IMR-90 (cell line): ENCODE measurements at regions not wholly inside any gene's neighbourhood (a gene's known extent, or its start where the extent isn't known, plus 50 kb on each side); places are given as distances from the start of the nearest gene placed in this dataset.

Experiments used
- ATAC-seq: fragments of 200-7000 bp; cut with Tn5 transposase; 2 replicates; pipeline ENCODE4 v1.9.1; 2020; ENCODE audit warnings: low read depth, mild to moderate bottlenecking, moderate library complexity
- BruUV-seq: library from RNA; stranded (reverse); fragments of 400-500 nt; replicated peaks from 2 replicates; lab custom pipeline; 2021; lab: Mats Ljungman, UMichigan
- CTCF ChIA-PET: fragments of 300-600 bp; formaldehyde crosslinking; extraction: SDS; loops from one replicate; lab custom pipeline; 2021; ENCODE audit warnings: antibody characterized with exemption; lab: Yijun Ruan, JAX
- POLR2A ChIA-PET: fragments of 300-600 bp; sonication (Branson Sonifier 250); formaldehyde crosslinking; loops from one replicate; lab custom pipeline; 2022; ENCODE audit warnings: antibody characterized with exemption; ENCODE audit not compliant: unreplicated experiment; lab: Charles Lee
- DNase-seq: peaks from one replicate; pipeline ENCODE4 v3.0.0; 2013
- H2AFZ ChIP-seq: replicated peaks from 2 replicates; pipeline ENCODE3; 2013; ENCODE audit warnings: low read length, mild to moderate bottlenecking; ENCODE audit not compliant: poor library complexity
- H2AK5ac ChIP-seq: 2 replicates; pipeline ENCODE4 v1.6.1; 2013; ENCODE audit warnings: low read depth, low read length, inconsistent platforms
- H2AK9ac ChIP-seq: replicated peaks from 2 replicates; pipeline ENCODE3; 2013; ENCODE audit warnings: mild to moderate bottlenecking, low read depth, low read length, moderate library complexity; ENCODE audit not compliant: poor library complexity
- H2BK120ac ChIP-seq: 2 replicates; pipeline ENCODE4 v1.6.1; 2013; ENCODE audit warnings: low read depth, low read length, inconsistent platforms
- H2BK15ac ChIP-seq: 3 replicates; pipeline ENCODE4 v1.6.1; 2013; ENCODE audit warnings: low read depth, low read length, inconsistent platforms
- H2BK20ac ChIP-seq: 2 replicates; pipeline ENCODE4 v1.6.1; 2013; ENCODE audit warnings: low read depth, mild to moderate bottlenecking, inconsistent platforms, low read length, moderate library complexity
- H2BK5ac ChIP-seq: 2 replicates; pipeline ENCODE4 v1.6.1; 2013; ENCODE audit warnings: mild to moderate bottlenecking, low read depth, low read length, inconsistent platforms; ENCODE audit not compliant: poor library complexity, severe bottlenecking
- H3K14ac ChIP-seq: replicated peaks from 2 replicates; pipeline ENCODE4 v1.6.1; 2013; ENCODE audit warnings: low read depth, low read length, inconsistent platforms
- H3K18ac ChIP-seq: 2 replicates; pipeline ENCODE4 v1.6.1; 2013; ENCODE audit warnings: low read depth, low read length, control low read depth
- H3K23ac ChIP-seq: 2 replicates; pipeline ENCODE4 v1.6.1; 2013; ENCODE audit warnings: low read depth, low read length, inconsistent platforms
- H3K27ac ChIP-seq: 2 replicates; pipeline ENCODE4 v1.5.1; 2013; ENCODE audit warnings: mild to moderate bottlenecking, control low read depth, low read length; ENCODE audit not compliant: insufficient read depth
- H3K27me3 ChIP-seq: 2 replicates; pipeline ENCODE4 v1.6.1; 2013; ENCODE audit warnings: low read length; ENCODE audit not compliant: control insufficient read depth, insufficient read depth
- H3K36me3 ChIP-seq: 2 replicates; pipeline ENCODE4 v1.6.1; 2013; ENCODE audit warnings: low read length, mixed read lengths; ENCODE audit not compliant: control insufficient read depth, insufficient read depth
- H3K4ac ChIP-seq: 2 replicates; pipeline ENCODE4 v1.6.1; 2013; ENCODE audit warnings: low read depth, low read length, inconsistent platforms
- H3K4me1 ChIP-seq: 2 replicates; pipeline ENCODE4 v1.6.1; 2013; ENCODE audit warnings: low read length, mixed read lengths; ENCODE audit not compliant: control insufficient read depth, insufficient read depth
- H3K4me2 ChIP-seq: 2 replicates; pipeline ENCODE4 v1.6.1; 2013; ENCODE audit warnings: low read depth, mild to moderate bottlenecking, control low read depth, low read length, moderate library complexity
- H3K4me3 ChIP-seq: 2 replicates; pipeline ENCODE4 v1.5.1; 2013; ENCODE audit warnings: low read depth, mild to moderate bottlenecking, control low read depth, low read length, moderate library complexity; ENCODE audit not compliant: insufficient read depth
- H3K56ac ChIP-seq: 2 replicates; pipeline ENCODE4 v1.6.1; 2013; ENCODE audit warnings: low read length, inconsistent platforms; ENCODE audit not compliant: insufficient read depth; ENCODE audit errors: extremely low read depth
- H3K79me1 ChIP-seq, 2 experiments: 2 replicates each; pipeline ENCODE4 v1.6.1; 2013; ENCODE audit warnings: low read length in 2 of 2, inconsistent platforms in 1 of 2, low read depth in 1 of 2
- H3K9ac ChIP-seq: 2 replicates; pipeline ENCODE4 v1.6.1; 2013; ENCODE audit warnings: low read depth, low read length, control low read depth
- H3K9me1 ChIP-seq: 2 replicates; pipeline ENCODE4 v1.6.1; 2013; ENCODE audit warnings: low read length, inconsistent platforms; ENCODE audit not compliant: insufficient read depth
- H3K9me3 ChIP-seq: 2 replicates; pipeline ENCODE4 v1.6.1; 2013; ENCODE audit warnings: low read length; ENCODE audit not compliant: control insufficient read depth, insufficient read depth
- H4K20me1 ChIP-seq: 2 replicates; pipeline ENCODE4 v1.6.1; 2013; ENCODE audit warnings: low read length, inconsistent platforms; ENCODE audit not compliant: insufficient read depth
- H4K5ac ChIP-seq: 2 replicates; pipeline ENCODE4 v1.6.1; 2013; ENCODE audit warnings: mild to moderate bottlenecking, low read depth, low read length, control low read depth
- H4K8ac ChIP-seq, 2 experiments: 2 replicates each; pipeline ENCODE4 v1.6.1; 2013; ENCODE audit warnings: low read depth in 2 of 2, low read length in 2 of 2, control low read depth in 1 of 2, inconsistent platforms in 1 of 2
- H4K91ac ChIP-seq: 2 replicates; pipeline ENCODE4 v1.6.1; 2013; ENCODE audit warnings: low read depth, low read length, inconsistent platforms; ENCODE audit not compliant: insufficient read depth
- BHLHE40 ChIP-seq: fragments of 150-350 bp; IDR thresholded peaks from 2 replicates; pipeline ENCODE4 v1.6.1; 2016; ENCODE audit warnings: mild to moderate bottlenecking, low read depth, low read length
- CEBPB ChIP-seq: IDR thresholded peaks from 2 replicates; pipeline ENCODE4 v1.6.1; 2012; ENCODE audit warnings: low read depth, low read length, improper control_type of control experiment
- CHD1 ChIP-seq: IDR thresholded peaks from 2 replicates; pipeline ENCODE4 v1.6.1; 2012; ENCODE audit warnings: low read depth, low read length, improper control_type of control experiment
- FOS ChIP-seq: fragments of 150-350 bp; IDR thresholded peaks from 2 replicates; pipeline ENCODE4 v1.6.1; 2016; ENCODE audit warnings: low read depth, low read length
- MAFK ChIP-seq: IDR thresholded peaks from 2 replicates; pipeline ENCODE4 v1.6.1; 2012; ENCODE audit warnings: low read depth, low read length, improper control_type of control experiment
- MAZ ChIP-seq: IDR thresholded peaks from 2 replicates; pipeline ENCODE4 v1.6.1; 2012; ENCODE audit warnings: low read depth, mild to moderate bottlenecking, low read length, improper control_type of control experiment, moderate library complexity, borderline replicate concordance
- MXI1 ChIP-seq: IDR thresholded peaks from 2 replicates; pipeline ENCODE4 v1.6.1; 2012; ENCODE audit warnings: low read depth, mild to moderate bottlenecking, low read length, moderate library complexity, borderline replicate concordance
- NFE2L2 ChIP-seq: fragments of 150-350 bp; IDR thresholded peaks from 2 replicates; pipeline ENCODE4 v1.6.1; 2016; ENCODE audit warnings: low read depth, mild to moderate bottlenecking, low read length
- POLR2A ChIP-seq: IDR thresholded peaks from 2 replicates; pipeline ENCODE4 v1.6.1; 2012; ENCODE audit warnings: mild to moderate bottlenecking, low read depth, low read length
- RAD21 ChIP-seq: IDR thresholded peaks from 2 replicates; pipeline ENCODE4 v1.6.1; 2012; ENCODE audit warnings: low read length, improper control_type of control experiment
- RCOR1 ChIP-seq: IDR thresholded peaks from 2 replicates; pipeline ENCODE4 v1.6.1; 2012; ENCODE audit warnings: mild to moderate bottlenecking, low read length, improper control_type of control experiment; ENCODE audit not compliant: insufficient replicate concordance
- RFX5 ChIP-seq: IDR thresholded peaks from 2 replicates; pipeline ENCODE4 v1.8.0; 2012; ENCODE audit warnings: low read depth, mild to moderate bottlenecking, low read length, moderate library complexity
- SMC3 ChIP-seq: fragments of 150-350 bp; IDR thresholded peaks from 2 replicates; pipeline ENCODE4 v1.6.1; 2016; ENCODE audit warnings: low read depth, mild to moderate bottlenecking, antibody characterized with exemption, low read length, moderate library complexity
- WGBS, 2 experiments: methylation state at CpG; one replicate each; pipeline versions ENCODE4 v1.1.5 to v1.1.7; 2013; ENCODE audit warnings: missing lambda C conversion rate in 2 of 2; ENCODE audit not compliant: insufficient read length in 1 of 2; ENCODE audit errors: extremely low coverage in 2 of 2; 5-methylcytosine and 5-hydroxymethylcytosine counted together
- dilution Hi-C: fragments of 300-500 bp; cut with HindIII; formaldehyde crosslinking; loops from one replicate; pipeline ENCODE4 v1.14.3; 2018; ENCODE audit warnings: low sequenced_read_pairs; ENCODE audit not compliant: unreplicated experiment
- in situ Hi-C: fragments of 300-500 bp; cut with MboI; formaldehyde crosslinking; loops from 3 replicates; pipeline ENCODE4 v1.14.3; 2019; ENCODE audit warnings: low sequenced_read_pairs, inconsistent platforms, mixed read lengths
- intact Hi-C: fragments of 100-400 bp; cut with micrococcal nuclease; formaldehyde crosslinking; loops from 2 replicates; pipeline ENCODE4 v1.10.0; 2022
- TF ChIP-seq, protein P1 (sequence below): conservative IDR thresholded peaks from 2 replicates; pipeline ENCODE4 v1.5.1; 2012; ENCODE audit warnings: mild to moderate bottlenecking, low read depth, low read length, improper control_type of control experiment
- TF ChIP-seq, protein P2 (sequence below): fragments of 150-350 bp; IDR thresholded peaks from 2 replicates; pipeline ENCODE4 v1.6.1; 2017; ENCODE audit warnings: mild to moderate bottlenecking, antibody characterized with exemption, low read length, low read depth
- TF ChIP-seq, protein P3 (sequence below): fragments of 150-350 bp; IDR thresholded peaks from 2 replicates; pipeline ENCODE4 v1.6.1; 2016; ENCODE audit warnings: low read depth, mild to moderate bottlenecking, low read length, moderate library complexity, borderline replicate concordance

DNA sequence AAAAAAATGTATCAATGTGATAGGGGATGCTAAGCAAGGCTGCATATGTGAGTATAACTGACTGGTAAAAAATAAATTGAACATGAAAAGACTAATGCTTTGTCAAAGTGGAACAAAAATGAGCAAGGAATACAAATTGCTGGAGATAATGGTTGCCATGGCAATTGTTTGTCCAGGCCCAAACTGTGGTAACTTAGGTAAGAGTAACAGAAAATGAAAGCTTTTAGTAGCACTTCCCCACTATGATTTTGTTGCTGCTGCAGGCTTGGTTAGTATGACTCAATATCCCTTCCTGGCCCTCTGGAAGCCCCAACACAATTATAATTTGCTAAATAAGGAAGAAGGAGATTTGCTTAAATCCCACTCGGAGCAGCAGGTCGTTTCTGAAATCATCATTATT is 577.1 kb downstream of the DOK5 start:
- dilution Hi-C loops: no loop called here
- Histone ChIP-seq H3K4me1 (no peaks in the 10 kb centered on the region), H3K14ac (no peak overlapping the region), H2BK120ac (no peak overlapping the region), H4K91ac (no peak overlapping the region), H3K4me2 (no peak overlapping the region), H2BK20ac (no peak overlapping the region), H3K23ac (no peak overlapping the region), H3K27ac (no peak overlapping the region), H2AK5ac (no peak overlapping the region), H3K4ac (no peak overlapping the region), H4K5ac (no peak overlapping the region), H2AFZ (no peak overlapping the region), H4K20me1 (no peaks in the 10 kb centered on the region), H3K27me3 (no peaks in the 10 kb centered on the region), H3K36me3 (no peaks in the 10 kb centered on the region), H3K56ac (no peak overlapping the region), H2AK9ac (no peak overlapping the region), H4K8ac (no peak overlapping the region), H3K9me3 (peaks cover 6% of the 10 kb centered on the region), H3K4me3 (no peak overlapping the region), H3K18ac (no peak overlapping the region), H3K79me1 (no peaks in the 10 kb centered on the region), H3K9ac (no peak overlapping the region), H3K9me1 (no peaks in the 10 kb centered on the region), H2BK5ac (no peak overlapping the region), H2BK15ac (no peak overlapping the region)
- TF ChIP-seq, protein P1, sequence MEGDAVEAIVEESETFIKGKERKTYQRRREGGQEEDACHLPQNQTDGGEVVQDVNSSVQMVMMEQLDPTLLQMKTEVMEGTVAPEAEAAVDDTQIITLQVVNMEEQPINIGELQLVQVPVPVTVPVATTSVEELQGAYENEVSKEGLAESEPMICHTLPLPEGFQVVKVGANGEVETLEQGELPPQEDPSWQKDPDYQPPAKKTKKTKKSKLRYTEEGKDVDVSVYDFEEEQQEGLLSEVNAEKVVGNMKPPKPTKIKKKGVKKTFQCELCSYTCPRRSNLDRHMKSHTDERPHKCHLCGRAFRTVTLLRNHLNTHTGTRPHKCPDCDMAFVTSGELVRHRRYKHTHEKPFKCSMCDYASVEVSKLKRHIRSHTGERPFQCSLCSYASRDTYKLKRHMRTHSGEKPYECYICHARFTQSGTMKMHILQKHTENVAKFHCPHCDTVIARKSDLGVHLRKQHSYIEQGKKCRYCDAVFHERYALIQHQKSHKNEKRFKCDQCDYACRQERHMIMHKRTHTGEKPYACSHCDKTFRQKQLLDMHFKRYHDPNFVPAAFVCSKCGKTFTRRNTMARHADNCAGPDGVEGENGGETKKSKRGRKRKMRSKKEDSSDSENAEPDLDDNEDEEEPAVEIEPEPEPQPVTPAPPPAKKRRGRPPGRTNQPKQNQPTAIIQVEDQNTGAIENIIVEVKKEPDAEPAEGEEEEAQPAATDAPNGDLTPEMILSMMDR: no peak
- TF ChIP-seq NFE2L2 (no peak), MAFK (no peak), POLR2A (no peak), MAZ (no peak), CEBPB (no peak), RCOR1 (no peak), BHLHE40 (no peak), SMC3 (no peak), RAD21 (no peak), CHD1 (no peak), FOS (no peak), MXI1 (no peak), RFX5 (no peak)
- TF ChIP-seq, protein P2, sequence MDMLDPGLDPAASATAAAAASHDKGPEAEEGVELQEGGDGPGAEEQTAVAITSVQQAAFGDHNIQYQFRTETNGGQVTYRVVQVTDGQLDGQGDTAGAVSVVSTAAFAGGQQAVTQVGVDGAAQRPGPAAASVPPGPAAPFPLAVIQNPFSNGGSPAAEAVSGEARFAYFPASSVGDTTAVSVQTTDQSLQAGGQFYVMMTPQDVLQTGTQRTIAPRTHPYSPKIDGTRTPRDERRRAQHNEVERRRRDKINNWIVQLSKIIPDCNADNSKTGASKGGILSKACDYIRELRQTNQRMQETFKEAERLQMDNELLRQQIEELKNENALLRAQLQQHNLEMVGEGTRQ: no peak
- TF ChIP-seq, protein P3, sequence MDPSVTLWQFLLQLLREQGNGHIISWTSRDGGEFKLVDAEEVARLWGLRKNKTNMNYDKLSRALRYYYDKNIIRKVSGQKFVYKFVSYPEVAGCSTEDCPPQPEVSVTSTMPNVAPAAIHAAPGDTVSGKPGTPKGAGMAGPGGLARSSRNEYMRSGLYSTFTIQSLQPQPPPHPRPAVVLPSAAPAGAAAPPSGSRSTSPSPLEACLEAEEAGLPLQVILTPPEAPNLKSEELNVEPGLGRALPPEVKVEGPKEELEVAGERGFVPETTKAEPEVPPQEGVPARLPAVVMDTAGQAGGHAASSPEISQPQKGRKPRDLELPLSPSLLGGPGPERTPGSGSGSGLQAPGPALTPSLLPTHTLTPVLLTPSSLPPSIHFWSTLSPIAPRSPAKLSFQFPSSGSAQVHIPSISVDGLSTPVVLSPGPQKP: no peak
- ATAC-seq (no peak), DNase-seq (no peak)
- ChIA-PET CTCF (no interaction called here), POLR2A (interaction anchor here (0.6 kb wide), 1 partner anchor 158 kb away, joined by 4 read pairs; no protein-coding TSS in a partner anchor)
- intact Hi-C loops: no loop called here
- WGBS, 2 experiments: no CpG with 5 or more reads among the region's 2 CpGs
- in situ Hi-C loops: no loop called here
- BruUV-seq: no TSS peak
